ENCODE measurements at regions not wholly inside any gene's neighbourhood (a gene's known extent, or its start where the extent isn't known, plus 50 kb on each side); places are given as distances from the start of the nearest gene placed in this dataset.
A peak's percentile ranks its signal among the peaks of the same experiment; 100 is the strongest.
"Not testable (repeated sequence)": the region's sequence is repeated elsewhere in the genome, so short reads cannot be mapped to it uniquely, and the experiment has no call there.

- intact Hi-C loops (cut with DNase I): no loop called here
- ATAC-seq: no peak
- DNase-seq (ENCODE audit: low spot score): no peak
Observed at GRCh38 chr5:86244153-86244552, 373.6 kb upstream of the COX7C start.

GRCh38 chr5:86257871-86258270 is 359.9 kb upstream of the COX7C start:
- ATAC-seq (no peak), DNase-seq (ENCODE audit: low spot score) (no peak)
- intact Hi-C loops (cut with DNase I): no loop called here

GRCh38 chr5:86284400-86285190 is 333.1 kb upstream of the COX7C start:
- DNase-seq (ENCODE audit: low spot score); intact Hi-C loops (cut with DNase I); ATAC-seq: not testable (repeated sequence)

DNA sequence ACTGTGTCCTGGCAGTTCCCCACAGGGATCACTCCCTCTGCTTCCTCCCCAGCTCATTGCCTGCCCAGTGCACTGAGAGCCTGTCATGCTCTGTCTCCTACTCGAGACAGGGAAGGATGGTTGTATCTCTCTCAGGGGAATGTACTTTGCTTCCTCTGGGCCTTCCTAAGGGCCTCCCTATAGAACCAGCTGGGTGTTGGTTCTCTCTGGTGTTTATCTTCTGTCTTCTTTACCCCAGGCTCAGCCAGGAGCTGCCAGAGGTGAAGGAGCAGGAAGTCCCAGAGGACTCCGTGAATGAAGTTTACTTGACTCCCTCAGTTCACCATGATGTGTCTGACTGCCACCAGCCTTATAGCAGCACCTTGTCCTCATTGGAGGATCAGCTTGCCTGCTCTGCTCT is 330.3 kb upstream of the COX7C start:
- intact Hi-C loops (cut with DNase I); ATAC-seq; DNase-seq (ENCODE audit: low spot score): not testable (repeated sequence)

- ATAC-seq; DNase-seq (ENCODE audit: low spot score); intact Hi-C loops (cut with DNase I): not testable (repeated sequence)
Observed at GRCh38 chr5:86289786-86290185, 328.0 kb upstream of the COX7C start.

DNA sequence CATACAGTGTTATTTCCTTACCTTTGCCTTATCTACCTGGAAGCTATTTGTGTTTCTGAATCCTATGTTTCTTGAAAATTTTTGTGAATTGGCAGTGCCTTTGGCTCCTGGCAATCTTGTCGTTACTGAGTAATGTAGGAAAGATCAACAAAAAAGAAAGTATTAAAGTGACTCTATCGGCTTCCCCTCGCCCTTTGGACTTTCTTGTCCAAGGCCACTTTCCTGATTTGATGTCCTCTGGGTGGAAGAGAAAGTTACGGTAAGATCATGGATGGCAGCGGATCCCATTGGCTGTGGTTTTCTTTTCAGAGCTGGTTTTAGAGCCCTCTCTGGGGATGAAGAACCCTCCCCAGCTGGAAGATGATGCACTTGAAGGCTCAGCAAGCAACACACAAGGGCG is 324.9 kb upstream of the COX7C start:
- intact Hi-C loops (cut with DNase I); DNase-seq (ENCODE audit: low spot score); ATAC-seq: not testable (repeated sequence)

- ATAC-seq; DNase-seq (ENCODE audit: low spot score); intact Hi-C loops (cut with DNase I): not testable (repeated sequence)
Observed at GRCh38 chr5:86302643-86303042, 315.1 kb upstream of the COX7C start.

DNA sequence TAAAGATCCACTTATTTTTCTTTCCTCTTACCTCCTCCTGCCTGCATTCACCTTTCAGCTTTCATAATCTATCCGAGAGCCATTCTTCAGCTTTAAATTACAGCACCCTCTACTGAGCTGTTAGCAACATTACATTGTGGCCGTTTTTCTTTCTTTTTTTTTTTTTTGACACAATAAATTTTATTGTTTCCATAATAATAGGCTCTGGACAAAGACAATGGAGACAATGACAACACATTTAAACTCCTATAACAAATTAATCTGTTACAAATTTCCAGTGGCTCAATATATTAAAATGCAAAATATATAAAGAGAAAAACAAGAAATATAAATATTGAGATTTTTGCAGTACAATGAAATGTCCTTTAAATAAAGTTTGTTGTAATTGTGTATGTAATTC is 312.7 kb upstream of the COX7C start:
- ATAC-seq; intact Hi-C loops (cut with DNase I); DNase-seq (ENCODE audit: low spot score): not testable (repeated sequence)

DNA sequence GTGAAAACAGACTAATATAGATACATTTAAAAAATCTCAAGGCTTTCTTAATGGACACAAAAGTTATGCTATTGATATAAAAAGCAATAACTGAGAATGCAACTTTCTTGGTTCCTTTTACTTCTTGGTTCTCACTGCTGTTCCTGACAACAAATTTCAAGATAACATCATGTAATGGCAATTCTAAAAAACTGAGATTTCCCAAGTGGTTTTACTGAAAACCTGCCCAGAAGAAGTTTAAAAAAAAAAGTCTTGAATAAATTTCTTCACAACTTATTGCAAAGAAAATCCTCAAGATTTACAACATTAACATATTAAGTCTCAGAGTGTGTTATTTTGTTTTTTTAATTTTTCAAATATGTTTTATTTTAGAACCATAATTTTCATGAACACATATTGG is 302.8 kb upstream of the COX7C start:
- ATAC-seq (no peak), DNase-seq (ENCODE audit: low spot score) (no peak)
- intact Hi-C loops (cut with DNase I): no loop called here

- ATAC-seq (no peak), DNase-seq (ENCODE audit: low spot score) (no peak)
- intact Hi-C loops (cut with DNase I): no loop called here
Observed at GRCh38 chr5:86320266-86320665, 297.5 kb upstream of the COX7C start.

GRCh38 chr5:86329318-86329717 is 288.4 kb upstream of the COX7C start:
- intact Hi-C loops (cut with DNase I): no loop called here
- DNase-seq (ENCODE audit: low spot score) (no peak), ATAC-seq (peak; percentile 13)

- intact Hi-C loops (cut with DNase I): no loop called here
Observed at GRCh38 chr5:86330736-86331135, 287.0 kb upstream of the COX7C start.

GRCh38 chr5:86332851-86333250 is 284.9 kb upstream of the COX7C start:
- ATAC-seq (no peak), DNase-seq (ENCODE audit: low spot score) (no peak)
- intact Hi-C loops (cut with DNase I): no loop called here

More at GRCh38 chr5:86330736-86331135, 287.0 kb upstream of the COX7C start:
- no peak for ATAC-seq
- DNase-seq (ENCODE audit: low spot score): no peak

GRCh38 chr5:86337667-86338460 is 279.9 kb upstream of the COX7C start:
- no peak for DNase-seq (ENCODE audit: low spot score)
- no peak for ATAC-seq
- intact Hi-C loops (cut with DNase I): no loop called here

DNA sequence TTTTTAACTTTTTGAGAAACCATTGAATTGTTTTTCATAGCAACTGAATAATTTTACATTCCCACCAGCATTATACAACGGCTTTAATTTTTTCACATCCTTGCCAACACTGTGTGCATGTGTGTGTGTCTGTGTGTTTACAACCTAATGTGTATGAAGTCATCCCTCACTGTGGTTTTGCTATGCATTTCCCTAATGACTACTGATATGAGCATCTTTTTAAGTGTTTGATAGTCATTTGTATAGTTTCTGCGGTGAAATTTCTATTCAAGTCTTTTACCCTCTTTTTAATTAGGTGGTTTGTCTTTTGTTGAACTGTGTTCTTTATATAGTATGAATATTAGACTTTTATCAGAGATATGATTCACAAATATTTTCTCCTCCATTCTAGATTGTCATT is 263.1 kb upstream of the COX7C start:
- no peak for ATAC-seq

DNA sequence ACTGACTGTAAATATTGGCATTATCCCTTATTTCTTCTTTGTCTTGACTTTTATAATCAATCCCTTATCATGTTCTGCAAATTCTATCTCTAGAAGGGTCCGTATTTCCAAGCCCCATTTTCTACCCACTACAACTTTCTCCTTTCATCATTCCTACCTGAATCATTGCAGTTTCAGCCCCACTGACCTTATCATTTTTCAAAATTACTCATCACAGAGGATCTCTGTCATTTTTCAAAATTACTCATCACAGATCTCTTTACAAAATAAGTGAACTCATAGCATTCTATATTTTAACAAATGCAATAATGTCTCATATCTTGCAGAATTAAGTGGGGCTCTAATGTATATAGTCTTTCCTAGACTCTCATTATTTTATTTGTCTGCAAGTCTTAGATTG is 256.9 kb upstream of the COX7C start:
- intact Hi-C loops (cut with DNase I): no loop called here
- ATAC-seq (no peak), DNase-seq (ENCODE audit: low spot score) (no peak)

More for the DNA sequence above, 263.1 kb upstream of the COX7C start:
- intact Hi-C loops (cut with DNase I): no loop called here
- no peak for DNase-seq (ENCODE audit: low spot score)

- intact Hi-C loops (cut with DNase I): no loop called here
- no peak for DNase-seq (ENCODE audit: low spot score)
- no peak for ATAC-seq
Observed at GRCh38 chr5:86371061-86371460, 246.7 kb upstream of the COX7C start.

DNA sequence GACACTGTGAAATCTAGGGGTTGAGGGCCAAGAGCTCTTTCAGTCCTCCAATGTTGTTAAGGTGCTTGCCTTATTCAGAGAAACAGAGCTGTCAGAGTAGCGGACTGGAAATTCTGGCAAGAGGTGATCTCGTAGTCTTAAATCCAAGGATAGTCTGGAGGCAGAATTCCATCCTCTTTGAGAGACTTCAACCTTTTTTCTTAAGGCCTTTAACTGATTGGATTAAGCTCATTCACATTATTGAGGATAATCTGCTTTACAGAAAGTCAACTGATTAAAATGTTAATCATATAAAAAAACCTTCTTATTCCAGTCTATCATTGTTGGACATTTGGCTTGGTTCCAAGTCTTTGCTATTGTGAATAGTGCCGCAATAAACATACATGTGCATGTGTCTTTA is 243.1 kb upstream of the COX7C start:
- ATAC-seq (no peak), DNase-seq (ENCODE audit: low spot score) (no peak)
- intact Hi-C loops (cut with DNase I): no loop called here

DNA sequence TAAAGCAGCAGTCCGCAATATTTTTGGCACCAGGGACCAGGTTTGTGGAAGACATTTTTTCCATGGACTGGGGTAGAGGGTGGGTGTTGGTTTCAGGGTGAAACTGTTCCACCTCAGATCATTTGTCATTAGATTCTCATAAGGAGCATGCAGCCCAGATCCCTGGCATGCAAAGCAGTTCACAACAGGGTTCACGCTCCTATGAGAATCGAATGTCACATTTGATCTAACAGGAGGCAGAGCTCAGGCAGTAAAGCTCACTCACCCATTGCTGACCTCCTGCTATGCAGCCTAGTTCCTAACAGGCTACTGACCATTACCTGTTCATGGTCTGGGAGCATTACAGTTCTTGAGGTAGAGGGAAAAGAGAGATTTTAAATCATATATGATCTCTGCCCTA is 241.5 kb upstream of the COX7C start:
- intact Hi-C loops (cut with DNase I): no loop called here
- no peak for DNase-seq (ENCODE audit: low spot score)

DNA sequence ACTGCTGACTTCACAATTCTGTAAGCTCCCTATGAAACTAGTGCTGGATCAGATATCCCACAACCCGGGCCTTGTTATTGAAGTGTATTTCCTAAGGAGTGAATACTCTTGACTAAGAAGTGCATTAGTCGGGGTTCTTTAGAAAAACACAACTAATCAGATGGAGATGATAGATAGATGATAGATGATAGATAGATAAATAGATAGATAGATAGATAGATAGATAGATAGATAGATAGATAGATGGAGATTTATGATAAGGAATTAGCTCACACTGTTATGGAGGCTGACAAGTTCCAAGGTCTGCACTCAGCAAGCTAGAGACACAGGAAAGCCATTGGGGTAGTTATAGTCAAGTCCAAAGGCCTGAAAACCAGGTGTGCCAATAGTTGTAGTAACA is 214.6 kb upstream of the COX7C start:
- DNase-seq (ENCODE audit: low spot score) (no peak), ATAC-seq (no peak)
- intact Hi-C loops (cut with DNase I): no loop called here

More for the DNA sequence above, 241.5 kb upstream of the COX7C start:
- ATAC-seq: no peak
